ENCODE measurements at regions not wholly inside any gene's neighbourhood (a gene's known extent, or its start where the extent isn't known, plus 50 kb on each side); places are given as distances from the start of the nearest gene placed in this dataset.
A peak's percentile ranks its signal among the peaks of the same experiment; 100 is the strongest.

GRCh38 chr16:65547772-65548446 is 426.0 kb upstream of the CDH11 start:
- DNase-seq (ENCODE audit: low read depth) = peak; percentile 76

- no peak for DNase-seq (ENCODE audit: low read depth)
Observed at GRCh38 chr16:65546353-65546791, 424.5 kb upstream of the CDH11 start.

DNA sequence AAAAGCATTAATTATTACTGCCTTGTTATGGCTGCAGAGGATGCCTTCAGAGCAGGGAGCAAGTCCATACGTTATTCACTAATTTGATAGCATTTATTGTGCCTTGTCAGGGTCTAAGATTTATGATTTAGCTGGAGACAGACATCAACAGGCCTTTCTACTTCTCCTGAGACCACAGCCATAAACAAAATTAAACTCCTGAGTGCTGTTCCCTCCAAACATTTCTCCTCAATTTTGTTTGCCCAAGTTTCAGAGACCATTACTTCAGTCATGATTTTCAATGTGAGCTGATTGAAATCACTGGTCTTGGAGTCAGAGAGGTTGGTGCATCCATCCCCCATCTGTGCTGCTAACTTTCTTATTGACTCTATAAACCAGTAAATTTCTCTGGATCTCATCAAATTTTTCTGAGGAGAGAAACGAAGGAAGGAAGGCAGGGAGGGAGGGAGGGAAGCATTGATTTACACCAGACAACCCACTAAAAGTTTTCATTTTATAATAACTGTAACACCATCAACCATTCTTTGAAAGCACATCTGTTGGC is 423.6 kb upstream of the CDH11 start:
- DNase-seq (ENCODE audit: low read depth) = no peak

GRCh38 chr16:65543781-65544740 is 422.2 kb upstream of the CDH11 start:
- DNase-seq (ENCODE audit: low read depth) = no peak

DNA sequence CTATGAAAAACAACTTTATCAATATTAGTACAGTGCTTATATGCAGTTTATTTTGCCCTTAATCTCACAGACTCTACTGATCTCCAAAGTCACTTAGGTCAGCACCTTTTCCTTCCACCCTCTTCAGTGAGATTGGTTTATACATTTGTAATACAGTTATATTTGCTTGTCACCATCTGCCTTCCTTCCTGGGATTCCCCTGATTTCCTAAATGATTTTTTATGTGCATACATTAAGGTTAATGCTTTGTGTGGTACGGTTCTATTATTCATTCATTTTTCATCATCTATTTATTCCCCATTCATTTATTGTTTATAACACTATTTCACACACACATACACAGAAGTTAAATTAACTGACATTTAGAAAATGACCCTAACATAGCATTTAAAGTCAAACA is 419.8 kb upstream of the CDH11 start:
- DNase-seq (ENCODE audit: low read depth) = no peak

- no peak for DNase-seq (ENCODE audit: low read depth)
Observed at GRCh38 chr16:65540901-65541300, 419.0 kb upstream of the CDH11 start.

GRCh38 chr16:65538976-65539375 is 417.1 kb upstream of the CDH11 start:
- no peak for DNase-seq (ENCODE audit: low read depth)

- DNase-seq (ENCODE audit: low read depth) = no peak
Observed at GRCh38 chr16:65537336-65537735, 415.5 kb upstream of the CDH11 start.

GRCh38 chr16:65534121-65534528 is 412.3 kb upstream of the CDH11 start:
- peak; percentile 56 for DNase-seq (ENCODE audit: low read depth)

GRCh38 chr16:65532846-65533245 is 411.0 kb upstream of the CDH11 start:
- DNase-seq (ENCODE audit: low read depth) = no peak

DNA sequence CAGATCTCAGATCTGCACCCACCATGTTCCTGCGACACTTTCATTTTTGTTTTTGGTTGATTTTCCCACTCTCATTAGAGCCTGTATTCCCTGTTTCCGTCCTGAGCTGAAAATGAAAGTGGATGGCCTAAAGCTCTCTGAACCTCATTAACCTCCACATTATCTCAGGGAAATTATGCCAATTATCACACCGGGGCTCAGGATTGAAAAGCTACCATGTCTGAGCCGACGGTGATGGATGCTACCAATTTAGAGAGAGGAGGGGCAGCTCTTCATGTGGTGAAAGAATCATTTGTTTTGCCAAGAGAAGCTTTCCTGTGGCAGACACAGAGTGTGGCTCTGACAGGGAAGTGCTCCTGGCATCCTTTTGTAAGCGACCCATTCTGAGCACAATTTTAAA is 410.4 kb upstream of the CDH11 start:
- DNase-seq (ENCODE audit: low read depth) = peak; percentile 47

DNA sequence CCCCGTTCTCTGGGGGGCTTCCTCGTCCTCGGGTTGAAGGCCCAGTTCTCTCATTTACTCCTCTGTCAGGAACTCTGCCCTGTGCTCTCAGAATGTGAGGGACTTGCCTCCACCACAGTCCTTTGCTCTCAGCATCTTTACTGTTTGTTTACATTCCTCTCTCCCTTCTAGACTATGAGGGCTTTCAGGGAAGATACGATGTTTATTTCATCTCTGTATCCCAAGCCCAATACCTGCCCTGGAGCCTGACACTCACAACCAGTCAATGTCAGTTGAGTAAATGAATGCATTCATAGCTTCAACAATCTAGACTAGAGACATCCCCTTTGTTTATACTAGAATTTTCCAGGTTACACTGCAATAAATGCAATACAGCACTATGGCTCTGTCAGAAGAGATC is 409.6 kb upstream of the CDH11 start:
- DNase-seq (ENCODE audit: low read depth) = peak; percentile 55

GRCh38 chr16:65525707-65526106 is 403.8 kb upstream of the CDH11 start:
- no peak for DNase-seq (ENCODE audit: low read depth)

DNA sequence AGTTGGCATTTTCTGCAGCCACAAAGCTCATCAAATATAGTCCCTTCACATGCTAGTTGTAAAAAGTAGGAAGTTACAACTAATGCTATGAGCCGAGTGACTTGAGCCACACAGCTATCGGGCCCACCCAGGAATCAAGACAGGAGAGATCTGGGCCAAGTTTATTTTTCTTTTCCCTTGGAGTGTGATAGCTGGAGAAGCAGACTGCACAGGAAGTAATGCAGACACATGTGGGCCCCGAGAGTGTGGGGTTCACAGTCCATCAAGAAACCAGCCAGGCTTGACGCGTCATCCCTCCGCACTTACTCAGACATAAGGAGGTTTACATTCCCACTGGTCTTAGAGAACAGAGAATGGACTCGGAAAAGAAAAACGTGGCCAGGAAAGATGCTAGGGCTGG is 403.1 kb upstream of the CDH11 start:
- peak; percentile 80 for DNase-seq (ENCODE audit: low read depth)

DNA sequence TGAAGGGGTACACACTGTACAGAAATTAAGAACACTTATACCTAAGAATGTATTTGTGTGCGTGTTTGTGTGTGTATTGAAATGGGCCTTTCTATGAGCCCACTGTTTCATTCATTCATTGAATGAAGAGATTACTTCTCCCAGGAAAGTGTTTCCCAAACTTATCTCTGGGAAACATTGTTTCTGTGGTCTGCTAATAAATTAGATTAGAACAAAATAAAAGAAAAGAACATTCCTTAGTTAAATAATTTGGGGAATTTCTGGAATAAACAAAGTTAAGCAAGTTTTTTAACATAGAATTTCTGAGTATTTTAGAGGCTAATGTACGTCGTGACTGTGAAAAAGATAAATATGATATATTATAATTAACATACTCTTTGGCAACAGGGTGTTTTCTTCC is 402.4 kb upstream of the CDH11 start:
- no peak for DNase-seq (ENCODE audit: low read depth)

DNA sequence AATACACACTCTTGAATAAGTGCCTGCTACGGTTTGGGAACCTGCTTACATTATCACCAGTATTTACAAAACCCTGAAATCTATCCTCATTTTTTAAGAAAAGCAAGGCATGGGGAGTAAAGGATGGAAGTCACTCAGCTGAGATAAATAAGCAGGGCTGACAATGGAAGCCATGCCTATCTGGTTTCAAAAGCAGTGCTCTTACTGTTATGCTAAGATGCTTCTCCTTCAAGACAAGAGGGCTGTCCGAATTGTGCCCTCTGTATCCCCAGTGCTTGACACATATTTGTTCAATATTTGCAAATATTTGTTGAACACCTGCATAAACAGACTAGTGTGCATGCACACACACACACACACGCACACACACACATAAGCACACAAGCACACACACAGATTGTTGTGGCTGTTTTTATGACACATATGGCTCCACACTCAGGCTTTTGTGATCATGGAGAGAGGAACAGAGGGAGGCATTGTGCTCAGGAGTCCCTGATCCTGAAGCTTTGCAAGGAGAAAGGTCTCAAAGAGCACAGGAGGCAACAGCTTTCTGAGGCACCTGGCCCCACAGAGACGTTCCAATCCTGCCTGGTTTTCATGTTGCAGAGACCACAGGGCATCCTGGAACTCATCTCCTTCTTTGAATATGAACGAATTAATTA is 401.6 kb upstream of the CDH11 start:
- DNase-seq (ENCODE audit: low read depth) = no peak

GRCh38 chr16:65522412-65522811 is 400.5 kb upstream of the CDH11 start:
- no peak for DNase-seq (ENCODE audit: low read depth)

DNA sequence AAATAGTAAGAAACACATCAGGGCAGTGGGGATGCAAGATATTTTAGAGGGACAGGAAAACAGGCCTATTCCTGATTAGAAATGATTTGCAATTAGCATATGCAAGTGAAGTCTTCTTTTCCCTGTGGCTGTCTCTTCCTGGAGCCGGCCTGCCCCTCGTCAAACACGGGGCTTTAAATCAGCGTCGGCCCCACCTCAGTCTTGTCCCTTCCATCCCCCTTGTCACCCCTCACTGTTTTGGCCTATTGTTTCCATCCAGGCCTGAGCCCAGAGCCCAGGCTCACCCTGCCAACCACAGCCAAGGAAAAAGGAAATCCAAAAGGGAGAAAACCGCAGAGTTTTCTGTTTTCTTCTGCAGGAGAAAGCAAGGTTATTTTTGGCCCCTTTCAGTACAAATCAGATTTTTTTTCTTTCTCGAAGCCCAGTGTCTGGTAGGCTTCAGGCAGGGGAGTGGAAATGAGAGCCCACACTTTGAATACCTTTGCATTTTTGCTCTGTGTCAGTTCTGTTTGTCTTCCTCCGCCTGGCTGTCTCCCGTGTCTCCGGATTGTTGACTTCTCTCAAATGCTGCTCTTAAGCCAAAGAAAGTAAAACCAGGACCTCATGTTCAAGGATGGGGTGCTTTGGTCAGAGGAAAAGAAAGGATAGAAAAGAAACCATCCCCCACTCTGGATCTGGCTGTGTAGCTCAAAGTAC is 399.9 kb upstream of the CDH11 start:
- DNase-seq (ENCODE audit: low read depth) = peak; percentile 34

DNA sequence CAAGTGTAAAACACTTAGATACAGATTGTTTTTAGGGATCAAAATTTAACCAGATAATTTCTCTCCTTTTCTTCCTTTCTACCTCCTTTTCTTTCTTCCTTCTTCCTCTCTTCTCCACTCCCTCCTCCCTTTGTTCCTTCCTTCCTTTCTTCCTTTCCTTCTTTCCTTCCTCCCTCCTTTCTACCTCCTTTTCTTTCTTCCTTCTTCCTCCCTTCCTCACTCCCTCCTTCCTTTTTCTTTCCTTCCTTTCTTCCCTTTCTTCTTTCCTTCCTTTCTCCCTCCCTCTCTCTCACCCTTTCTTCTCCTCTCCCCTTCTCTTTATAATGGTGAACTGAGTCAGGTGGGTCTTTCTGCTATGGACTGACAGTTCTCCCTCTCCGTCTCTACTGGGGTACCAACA is 397.5 kb upstream of the CDH11 start:
- no peak for DNase-seq (ENCODE audit: low read depth)

- no peak for DNase-seq (ENCODE audit: low read depth)
Observed at GRCh38 chr16:65515193-65515592, 393.3 kb upstream of the CDH11 start.

DNA sequence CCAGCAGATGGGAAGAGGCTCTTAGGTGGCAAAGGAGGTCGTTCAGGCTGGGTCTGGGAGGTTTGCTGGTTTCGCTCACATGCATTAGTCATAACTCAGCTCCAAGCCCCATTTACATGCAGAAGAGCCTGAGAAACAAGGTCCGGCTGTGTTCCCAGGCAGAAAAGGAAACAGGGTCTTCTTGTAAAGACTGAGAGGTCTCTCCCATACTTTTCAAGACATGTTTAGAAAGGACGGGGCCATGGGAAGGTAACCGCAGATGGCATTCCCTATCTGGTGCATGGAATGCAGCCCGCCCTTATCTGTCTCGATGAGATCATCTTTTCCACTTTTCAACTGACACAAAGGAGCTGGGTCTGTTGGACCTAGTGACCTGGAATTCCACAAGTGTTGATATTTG is 389.0 kb upstream of the CDH11 start:
- DNase-seq (ENCODE audit: low read depth) = peak; percentile 88

- no peak for DNase-seq (ENCODE audit: low read depth)
Observed at GRCh38 chr16:65510241-65510640, 388.4 kb upstream of the CDH11 start.

Data from M059J (cell line).